ENCODE measurements at regions not wholly inside any gene's neighbourhood (a gene's known extent, or its start where the extent isn't known, plus 50 kb on each side); places are given as distances from the start of the nearest gene placed in this dataset.

DNA sequence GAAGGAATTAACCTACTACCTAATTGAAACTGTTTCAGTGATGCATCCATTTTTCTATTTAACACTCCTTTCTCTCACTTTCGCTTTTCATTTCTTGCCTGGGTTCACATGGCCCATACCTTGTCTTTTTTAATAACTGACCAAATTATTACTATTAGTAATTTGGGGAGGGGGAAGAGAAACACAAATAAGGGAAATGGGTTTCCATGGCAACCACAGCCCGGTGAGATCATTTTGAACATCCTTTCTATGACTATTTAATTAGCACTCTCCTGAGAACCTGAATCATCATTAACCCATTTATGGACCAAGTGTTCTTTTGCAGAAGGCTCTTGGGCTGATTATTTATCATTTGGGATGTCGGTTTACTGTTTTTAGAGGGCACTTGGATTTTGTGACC, 628.2 kb upstream of the SALL1 start:
- Histone ChIP-seq H3K4me3 (replicated peaks; ENCODE audit: insufficient read depth, low read length) (no peak overlapping the region), H3K27me3 (ENCODE audit: insufficient read depth, poor library complexity, severe bottlenecking) (no peaks in the 10 kb centered on the region), H3K27ac (replicated peaks) (no peak overlapping the region)
- TF ChIP-seq, protein P1, sequence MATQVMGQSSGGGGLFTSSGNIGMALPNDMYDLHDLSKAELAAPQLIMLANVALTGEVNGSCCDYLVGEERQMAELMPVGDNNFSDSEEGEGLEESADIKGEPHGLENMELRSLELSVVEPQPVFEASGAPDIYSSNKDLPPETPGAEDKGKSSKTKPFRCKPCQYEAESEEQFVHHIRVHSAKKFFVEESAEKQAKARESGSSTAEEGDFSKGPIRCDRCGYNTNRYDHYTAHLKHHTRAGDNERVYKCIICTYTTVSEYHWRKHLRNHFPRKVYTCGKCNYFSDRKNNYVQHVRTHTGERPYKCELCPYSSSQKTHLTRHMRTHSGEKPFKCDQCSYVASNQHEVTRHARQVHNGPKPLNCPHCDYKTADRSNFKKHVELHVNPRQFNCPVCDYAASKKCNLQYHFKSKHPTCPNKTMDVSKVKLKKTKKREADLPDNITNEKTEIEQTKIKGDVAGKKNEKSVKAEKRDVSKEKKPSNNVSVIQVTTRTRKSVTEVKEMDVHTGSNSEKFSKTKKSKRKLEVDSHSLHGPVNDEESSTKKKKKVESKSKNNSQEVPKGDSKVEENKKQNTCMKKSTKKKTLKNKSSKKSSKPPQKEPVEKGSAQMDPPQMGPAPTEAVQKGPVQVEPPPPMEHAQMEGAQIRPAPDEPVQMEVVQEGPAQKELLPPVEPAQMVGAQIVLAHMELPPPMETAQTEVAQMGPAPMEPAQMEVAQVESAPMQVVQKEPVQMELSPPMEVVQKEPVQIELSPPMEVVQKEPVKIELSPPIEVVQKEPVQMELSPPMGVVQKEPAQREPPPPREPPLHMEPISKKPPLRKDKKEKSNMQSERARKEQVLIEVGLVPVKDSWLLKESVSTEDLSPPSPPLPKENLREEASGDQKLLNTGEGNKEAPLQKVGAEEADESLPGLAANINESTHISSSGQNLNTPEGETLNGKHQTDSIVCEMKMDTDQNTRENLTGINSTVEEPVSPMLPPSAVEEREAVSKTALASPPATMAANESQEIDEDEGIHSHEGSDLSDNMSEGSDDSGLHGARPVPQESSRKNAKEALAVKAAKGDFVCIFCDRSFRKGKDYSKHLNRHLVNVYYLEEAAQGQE (IDR thresholded peaks at IDR 0.05; ENCODE audit: insufficient replicate concordance, low read depth), result no peak
- TF ChIP-seq POLR2AphosphoS5 (IDR thresholded peaks at IDR 0.05; ENCODE audit: low read depth) (no peak), SPI1 (IDR thresholded peaks at IDR 0.05; ENCODE audit: borderline replicate concordance, low read depth) (no peak), GABPA (IDR thresholded peaks at IDR 0.05; ENCODE audit: low read depth) (no peak)
- TF ChIP-seq, protein P2, sequence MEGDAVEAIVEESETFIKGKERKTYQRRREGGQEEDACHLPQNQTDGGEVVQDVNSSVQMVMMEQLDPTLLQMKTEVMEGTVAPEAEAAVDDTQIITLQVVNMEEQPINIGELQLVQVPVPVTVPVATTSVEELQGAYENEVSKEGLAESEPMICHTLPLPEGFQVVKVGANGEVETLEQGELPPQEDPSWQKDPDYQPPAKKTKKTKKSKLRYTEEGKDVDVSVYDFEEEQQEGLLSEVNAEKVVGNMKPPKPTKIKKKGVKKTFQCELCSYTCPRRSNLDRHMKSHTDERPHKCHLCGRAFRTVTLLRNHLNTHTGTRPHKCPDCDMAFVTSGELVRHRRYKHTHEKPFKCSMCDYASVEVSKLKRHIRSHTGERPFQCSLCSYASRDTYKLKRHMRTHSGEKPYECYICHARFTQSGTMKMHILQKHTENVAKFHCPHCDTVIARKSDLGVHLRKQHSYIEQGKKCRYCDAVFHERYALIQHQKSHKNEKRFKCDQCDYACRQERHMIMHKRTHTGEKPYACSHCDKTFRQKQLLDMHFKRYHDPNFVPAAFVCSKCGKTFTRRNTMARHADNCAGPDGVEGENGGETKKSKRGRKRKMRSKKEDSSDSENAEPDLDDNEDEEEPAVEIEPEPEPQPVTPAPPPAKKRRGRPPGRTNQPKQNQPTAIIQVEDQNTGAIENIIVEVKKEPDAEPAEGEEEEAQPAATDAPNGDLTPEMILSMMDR (IDR thresholded peaks at IDR 0.05; ENCODE audit: insufficient read depth, low read length), result no peak
- DNase-seq (ENCODE audit: low read depth in 1 of 2, low spot score in 1 of 2), result no peak

DNA sequence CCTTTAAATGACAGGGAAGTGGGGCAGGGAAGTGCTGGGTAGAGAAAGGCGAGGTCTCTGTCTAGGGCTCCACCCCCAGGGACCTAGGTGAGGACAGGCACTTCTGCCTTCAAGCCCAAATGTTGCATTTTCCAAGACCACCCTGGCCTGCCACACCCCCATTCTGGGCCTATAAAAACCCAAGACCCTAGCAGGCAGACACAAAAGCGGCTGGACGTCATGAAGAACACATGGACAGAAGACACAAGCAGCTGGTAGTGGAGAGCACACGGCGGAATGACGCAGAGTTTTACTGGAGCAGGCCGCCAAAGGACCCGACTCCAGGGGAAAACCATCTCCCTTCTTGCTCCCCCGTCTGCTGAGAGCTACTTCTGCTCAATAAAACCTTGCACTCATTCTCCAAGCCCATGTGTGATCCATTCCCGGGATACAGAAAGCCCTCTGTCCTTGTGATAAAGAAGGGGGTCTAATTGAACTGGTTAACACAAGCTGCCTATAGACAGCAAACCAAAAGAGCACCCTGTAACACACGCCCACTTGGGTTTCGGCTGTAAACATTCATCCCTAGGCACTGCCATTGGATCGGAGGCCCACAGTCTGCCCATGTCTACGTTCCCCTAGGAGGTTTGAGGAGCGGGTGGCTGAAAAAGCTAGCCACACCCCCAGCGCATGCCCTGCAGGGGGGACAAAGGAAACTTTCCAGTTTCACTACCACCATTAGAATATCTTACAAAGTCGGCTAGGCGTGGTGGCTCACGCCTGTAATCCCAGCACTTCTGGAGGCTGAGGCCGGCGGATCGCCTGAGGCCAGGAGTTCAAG, 622.2 kb upstream of the SALL1 start:
- H3K27me3 ChIP-seq (ENCODE audit: insufficient read depth, poor library complexity, severe bottlenecking), result no peaks in the 10 kb centered on the region
- TF ChIP-seq, protein P1 (IDR thresholded peaks at IDR 0.05; ENCODE audit: insufficient replicate concordance, low read depth), result no peak
- no peak overlapping the region for H3K27ac ChIP-seq (replicated peaks)
- no peak overlapping the region for H3K4me3 ChIP-seq (replicated peaks; ENCODE audit: insufficient read depth, low read length)
- no peak for DNase-seq (ENCODE audit: low read depth in 1 of 2, low spot score in 1 of 2)

DNA sequence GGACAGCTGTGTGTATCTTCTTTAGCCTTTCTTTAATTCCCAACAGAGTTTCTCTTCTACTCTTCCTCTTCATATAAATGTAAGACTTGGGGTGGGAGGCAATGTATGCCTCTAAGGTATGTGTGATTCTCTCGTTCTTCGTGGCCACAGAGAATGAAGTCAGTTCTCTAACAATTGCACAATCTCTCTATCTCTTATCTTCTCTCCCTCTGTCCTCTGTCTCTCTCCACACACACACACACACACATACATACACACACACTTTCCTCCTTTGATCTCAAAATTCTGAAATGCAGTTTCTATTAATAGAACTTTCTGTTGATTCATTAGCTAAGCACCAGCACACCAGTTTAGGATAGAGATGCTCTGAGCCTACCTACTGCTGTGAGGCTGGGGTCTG, 615.7 kb upstream of the SALL1 start:
- DNase-seq (ENCODE audit: low read depth in 1 of 2, low spot score in 1 of 2), result no peak
- TF ChIP-seq POLR2AphosphoS5 (IDR thresholded peaks at IDR 0.05; ENCODE audit: low read depth), result no peak
- TF ChIP-seq GABPA (IDR thresholded peaks at IDR 0.05; ENCODE audit: low read depth), result no peak
- TF ChIP-seq SPI1 (IDR thresholded peaks at IDR 0.05; ENCODE audit: borderline replicate concordance, low read depth), result no peak
- TF ChIP-seq, protein P1 (IDR thresholded peaks at IDR 0.05; ENCODE audit: insufficient replicate concordance, low read depth), result no peak
- TF ChIP-seq, protein P2 (IDR thresholded peaks at IDR 0.05; ENCODE audit: insufficient read depth, low read length), result no peak
- no peak overlapping the region for H3K27ac ChIP-seq (replicated peaks)
- peaks cover 4% of the 10 kb centered on the region for H3K27me3 ChIP-seq (ENCODE audit: insufficient read depth, poor library complexity, severe bottlenecking)
- H3K4me3 ChIP-seq (replicated peaks; ENCODE audit: insufficient read depth, low read length), result no peak overlapping the region

All from HL-60 (cell line).